SK-N-SH (cell line): ENCODE measurements at regions not wholly inside any gene's neighbourhood (a gene's known extent, or its start where the extent isn't known, plus 50 kb on each side); places are given as distances from the start of the nearest gene placed in this dataset.

ENCODE experiments used
- CTCF ChIP-seq: fragments of 200-600 bp; sonication (generic); IDR thresholded peaks from 2 replicates; pipeline ENCODE4 v1.6.1; 2017; ENCODE audit warnings: antibody characterized with exemption, mild to moderate bottlenecking, moderate library complexity
- EP300 ChIP-seq, 2 experiments: IDR thresholded peaks; 2 replicates each; pipeline versions ENCODE4 v1.4.0 to v1.6.1; 2012; ENCODE audit warnings: borderline replicate concordance in 1 of 2, low read depth in 1 of 2, low read length in 1 of 2
- JUND ChIP-seq: IDR thresholded peaks from 2 replicates; pipeline ENCODE4 v1.4.0; 2012
- POLR2AphosphoS5 ChIP-seq: IDR thresholded peaks from 2 replicates; pipeline ENCODE4 v1.6.1; 2012; ENCODE audit warnings: low read depth, low read length

DNA sequence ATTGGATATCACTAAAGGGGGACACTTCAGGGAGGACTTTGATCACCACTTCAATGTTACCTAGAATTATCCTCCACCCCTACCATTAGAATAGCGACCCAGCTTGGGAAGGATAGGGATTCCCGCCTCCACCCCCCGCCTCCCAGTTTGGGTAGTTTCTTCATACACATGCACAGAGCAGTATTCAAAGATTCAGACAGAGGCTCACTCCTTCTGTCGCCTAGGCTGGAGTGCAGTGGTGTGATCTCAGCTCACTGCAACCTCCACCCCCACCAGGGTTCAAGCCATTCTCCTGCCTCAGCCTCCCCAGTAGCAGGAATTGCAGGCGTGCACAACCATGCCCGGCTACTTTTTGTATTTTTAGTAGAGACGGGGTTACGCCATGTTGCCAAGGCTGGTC lies 1166.1 kb downstream of the TYW1 start:
- TF ChIP-seq EP300 (IDR thresholded peaks at IDR 0.05; ENCODE audit: borderline replicate concordance in 1 of 2, low read depth in 1 of 2, low read length in 1 of 2), result no peak
- no peak for TF ChIP-seq POLR2AphosphoS5
- TF ChIP-seq CTCF, result no peak
- TF ChIP-seq JUND, result no peak
